Activated T-helper 17 cell treated with anti-CD3 and anti-CD28 coated beads, Interleukin-2, amount 50 U/mL, for 72 hours (primary cell): ENCODE measurements at regions not wholly inside any gene's neighbourhood (a gene's known extent, or its start where the extent isn't known, plus 50 kb on each side); places are given as distances from the start of the nearest gene placed in this dataset.
A peak's percentile ranks its signal among the peaks of the same experiment; 100 is the strongest.
"Not testable (repeated sequence)": the region's sequence is repeated elsewhere in the genome, so short reads cannot be mapped to it uniquely, and the experiment has no call there.

Experiments
- ATAC-seq: fragments of 150-1000 bp; cut with Tn5 transposase; replicated peaks from 2 replicates; pipeline ENCODE4 v1.10.0; 2021; ENCODE audit warnings: mild to moderate bottlenecking, moderate library complexity
- H3K27ac Mint-ChIP-seq: one replicate; pipeline ENCODE4 v1.8.0; 2022; ENCODE audit warnings: mixed read lengths
- H3K27me3 Mint-ChIP-seq: one replicate; pipeline ENCODE4 v1.8.0; 2022; ENCODE audit warnings: mixed read lengths
- H3K36me3 Mint-ChIP-seq: one replicate; pipeline ENCODE4 v1.8.0; 2022; ENCODE audit warnings: low read depth, mild to moderate bottlenecking, mixed read lengths
- H3K4me1 Mint-ChIP-seq: one replicate; pipeline ENCODE4 v1.8.0; 2022; ENCODE audit warnings: mixed read lengths
- H3K4me3 Mint-ChIP-seq: one replicate; pipeline ENCODE4 v1.8.0; 2022; ENCODE audit warnings: mild to moderate bottlenecking, mixed read lengths
- H3K9me3 Mint-ChIP-seq: one replicate; pipeline ENCODE4 v1.8.0; 2022; ENCODE audit warnings: mixed read lengths

DNA sequence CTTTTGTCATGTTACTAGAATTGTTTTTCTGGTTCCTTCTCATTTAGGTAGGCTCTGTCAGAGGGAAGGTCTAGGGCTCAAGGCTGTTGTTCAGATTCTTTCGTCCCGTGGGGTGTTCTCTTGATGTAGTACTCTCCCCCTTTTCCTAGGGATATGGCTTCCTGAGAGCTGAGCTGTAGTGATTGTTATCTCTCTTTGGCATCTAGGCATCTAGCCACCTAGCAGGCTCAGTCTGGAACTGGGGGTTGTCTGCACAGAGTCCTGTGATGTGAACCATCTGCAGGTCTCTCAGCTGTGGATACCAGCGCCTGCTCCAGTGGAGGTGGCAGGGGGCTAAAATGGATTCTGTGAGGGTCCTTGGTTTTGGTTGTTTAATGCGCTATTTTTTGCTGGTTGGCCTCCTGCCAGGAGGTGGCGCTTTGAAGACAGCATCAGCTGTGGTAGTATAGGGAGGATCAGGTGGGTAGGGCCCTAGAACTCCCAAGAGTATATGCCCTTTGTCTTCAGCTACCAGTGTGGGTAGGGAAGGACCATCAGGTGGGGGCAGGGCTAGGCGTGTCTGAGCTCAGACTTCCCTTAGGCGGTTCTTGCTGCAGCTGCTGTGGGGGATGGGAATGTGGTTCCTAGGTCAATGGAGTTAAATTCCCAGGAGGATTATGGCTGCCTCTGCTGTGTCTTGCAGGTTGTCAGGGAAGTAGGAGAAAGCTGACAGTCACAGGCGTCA, 78.1 kb upstream of the RAB40AL start:
- not testable (repeated sequence) for H3K27me3 Mint-ChIP-seq, H3K4me3 Mint-ChIP-seq, H3K36me3 Mint-ChIP-seq, ATAC-seq, H3K9me3 Mint-ChIP-seq, H3K27ac Mint-ChIP-seq, H3K4me1 Mint-ChIP-seq

GRCh38 chrX:102859550-102859871, 77.6 kb upstream of the RAB40AL start:
- no peaks in the 10 kb centered on the region for H3K27me3 Mint-ChIP-seq
- no peaks in the 10 kb centered on the region for H3K36me3 Mint-ChIP-seq
- no peak overlapping the region for H3K4me3 Mint-ChIP-seq
- no peak overlapping the region for H3K27ac Mint-ChIP-seq
- H3K4me1 Mint-ChIP-seq = no peaks in the 10 kb centered on the region
- H3K9me3 Mint-ChIP-seq = no peaks in the 10 kb centered on the region
- no peak for ATAC-seq

DNA sequence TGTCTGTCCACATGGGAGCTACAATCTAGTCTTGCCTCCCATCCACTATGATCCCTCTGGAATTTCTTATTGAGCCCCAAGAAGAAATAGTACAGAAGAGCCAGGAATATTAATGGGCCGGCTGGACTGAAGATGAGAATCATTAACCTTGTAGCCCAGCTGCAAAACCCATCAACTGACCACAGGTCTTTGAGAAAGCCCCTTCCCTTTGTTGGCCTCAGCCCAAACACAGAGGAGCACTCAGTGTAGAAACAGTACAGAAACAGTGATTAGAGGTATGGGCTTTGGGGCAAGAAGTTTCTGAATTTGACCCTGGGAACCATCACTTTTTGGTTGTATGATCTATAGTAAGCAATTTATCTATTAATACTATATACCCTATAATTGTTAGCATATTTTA, 76.8 kb upstream of the RAB40AL start:
- no peak overlapping the region for H3K4me3 Mint-ChIP-seq
- H3K9me3 Mint-ChIP-seq = no peaks in the 10 kb centered on the region
- no peaks in the 10 kb centered on the region for H3K27me3 Mint-ChIP-seq
- no peaks in the 10 kb centered on the region for H3K4me1 Mint-ChIP-seq
- H3K36me3 Mint-ChIP-seq = peaks cover 4% of the 10 kb centered on the region
- no peak for ATAC-seq
- no peak overlapping the region for H3K27ac Mint-ChIP-seq

DNA sequence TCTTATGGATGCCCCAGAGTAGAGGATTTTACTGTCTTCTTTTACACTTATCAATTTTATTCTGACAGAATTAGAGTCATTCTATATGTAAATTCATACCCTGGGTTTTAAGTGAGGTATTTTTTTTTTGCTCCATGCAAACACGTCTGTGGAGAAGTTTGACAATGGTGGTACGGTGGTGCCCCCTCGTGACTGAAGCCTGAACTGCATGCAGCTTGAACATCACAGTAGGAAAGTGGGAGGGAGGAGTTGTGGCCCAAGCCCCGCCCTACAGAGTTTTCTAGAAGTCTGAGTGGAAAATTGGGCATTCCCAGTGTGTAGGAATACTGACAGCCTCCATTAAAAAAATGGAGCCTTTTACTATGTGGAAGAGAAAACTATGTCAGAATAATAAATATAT, 73.3 kb upstream of the RAB40AL start:
- peak; percentile 78 for ATAC-seq
- Mint-ChIP-seq H3K4me3 (no peak overlapping the region), H3K4me1 (no peaks in the 10 kb centered on the region), H3K9me3 (no peaks in the 10 kb centered on the region), H3K27me3 (no peaks in the 10 kb centered on the region), H3K27ac (no peak overlapping the region), H3K36me3 (peaks cover 24% of the 10 kb centered on the region)

DNA sequence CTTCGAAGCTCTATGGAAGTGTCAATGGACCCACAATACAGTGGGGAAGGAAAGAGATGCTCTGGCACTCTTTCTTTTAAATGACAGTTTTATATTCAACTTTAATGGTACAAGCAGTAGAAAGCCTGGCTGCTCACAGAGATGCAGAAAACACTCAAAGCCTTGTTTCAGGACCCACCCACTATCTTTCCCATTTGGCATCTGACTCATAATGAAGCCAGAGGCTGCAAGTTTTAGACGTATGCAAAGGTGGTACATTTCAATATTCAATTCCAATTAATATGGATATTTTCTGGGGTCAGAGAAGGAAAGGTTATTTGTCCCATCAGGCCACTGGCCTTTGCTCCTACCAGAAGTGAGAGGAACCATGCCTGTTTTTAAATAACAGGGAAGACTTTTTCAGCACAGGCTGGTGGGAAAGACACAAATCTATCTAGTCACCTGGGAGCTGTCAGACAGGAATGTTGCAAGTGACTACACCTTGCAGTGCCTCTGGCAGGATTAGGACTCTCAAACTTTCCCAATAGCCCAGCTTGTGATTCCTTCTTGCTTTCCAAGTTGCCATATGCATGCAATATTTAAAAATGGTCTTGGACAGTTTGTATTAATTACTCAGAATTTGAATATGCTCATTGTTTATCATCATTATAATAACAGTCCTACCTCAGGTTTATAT, 70.0 kb upstream of the RAB40AL start:
- H3K4me1 Mint-ChIP-seq = no peaks in the 10 kb centered on the region
- no peak overlapping the region for H3K27ac Mint-ChIP-seq
- H3K36me3 Mint-ChIP-seq = peaks cover 28% of the 10 kb centered on the region
- H3K4me3 Mint-ChIP-seq = no peak overlapping the region
- ATAC-seq = no peak
- no peaks in the 10 kb centered on the region for H3K9me3 Mint-ChIP-seq
- no peaks in the 10 kb centered on the region for H3K27me3 Mint-ChIP-seq

- Mint-ChIP-seq H3K36me3 (peaks cover 8% of the 10 kb centered on the region), H3K4me1 (no peaks in the 10 kb centered on the region), H3K27ac (no peak overlapping the region), H3K27me3 (no peaks in the 10 kb centered on the region), H3K9me3 (no peaks in the 10 kb centered on the region), H3K4me3 (no peak overlapping the region)
- no peak for ATAC-seq
Observed at GRCh38 chrX:102883491-102883890, 53.6 kb upstream of the RAB40AL start.
